ENCODE measurements at regions not wholly inside any gene's neighbourhood (a gene's known extent, or its start where the extent isn't known, plus 50 kb on each side); places are given as distances from the start of the nearest gene placed in this dataset.

DNA sequence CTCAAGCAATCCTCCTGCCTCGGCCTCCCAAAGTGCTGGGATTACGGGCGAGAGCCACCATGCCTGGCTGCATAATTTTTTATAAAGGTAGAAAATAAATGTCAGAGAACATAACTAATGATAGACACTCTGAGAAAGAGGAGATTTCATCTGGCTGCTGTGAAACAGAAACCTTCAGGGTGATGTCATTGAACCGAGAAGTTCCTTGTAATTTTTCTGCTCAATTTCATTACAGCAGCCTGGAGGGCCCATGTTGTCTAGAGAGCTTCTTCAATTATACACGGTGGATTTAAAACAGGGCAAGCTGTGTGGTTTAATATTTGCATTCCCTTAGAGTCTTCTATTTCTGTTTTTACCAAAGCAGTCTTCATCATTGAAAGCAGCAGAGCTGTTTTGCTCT lies 64.3 kb upstream of the MORC3 start:
- no peak for DNase-seq (ENCODE audit: extremely low spot score)
- H3K27ac ChIP-seq (replicated peaks in 1 of 4), result no peak overlapping the region
- peaks cover 4 to 7% (median 7%) of the 10 kb centered on the region in 4 donors for H3K4me1 ChIP-seq
- TF ChIP-seq, protein P1, sequence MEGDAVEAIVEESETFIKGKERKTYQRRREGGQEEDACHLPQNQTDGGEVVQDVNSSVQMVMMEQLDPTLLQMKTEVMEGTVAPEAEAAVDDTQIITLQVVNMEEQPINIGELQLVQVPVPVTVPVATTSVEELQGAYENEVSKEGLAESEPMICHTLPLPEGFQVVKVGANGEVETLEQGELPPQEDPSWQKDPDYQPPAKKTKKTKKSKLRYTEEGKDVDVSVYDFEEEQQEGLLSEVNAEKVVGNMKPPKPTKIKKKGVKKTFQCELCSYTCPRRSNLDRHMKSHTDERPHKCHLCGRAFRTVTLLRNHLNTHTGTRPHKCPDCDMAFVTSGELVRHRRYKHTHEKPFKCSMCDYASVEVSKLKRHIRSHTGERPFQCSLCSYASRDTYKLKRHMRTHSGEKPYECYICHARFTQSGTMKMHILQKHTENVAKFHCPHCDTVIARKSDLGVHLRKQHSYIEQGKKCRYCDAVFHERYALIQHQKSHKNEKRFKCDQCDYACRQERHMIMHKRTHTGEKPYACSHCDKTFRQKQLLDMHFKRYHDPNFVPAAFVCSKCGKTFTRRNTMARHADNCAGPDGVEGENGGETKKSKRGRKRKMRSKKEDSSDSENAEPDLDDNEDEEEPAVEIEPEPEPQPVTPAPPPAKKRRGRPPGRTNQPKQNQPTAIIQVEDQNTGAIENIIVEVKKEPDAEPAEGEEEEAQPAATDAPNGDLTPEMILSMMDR (IDR thresholded peaks at IDR 0.05), result no peak
- 94% methylated on average over 5 of the region's 5 CpGs for WGBS
- intact Hi-C loops (cut with DNase I), result no loop called here
- no peaks in the 10 kb centered on the region for H3K27me3 ChIP-seq
- H3K4me3 ChIP-seq, result no peak overlapping the region
- H3K36me3 ChIP-seq, result peaks cover 10 to 65% (median 45%) of the 10 kb centered on the region in 4 donors
- H3K9me3 ChIP-seq, result no peaks in the 10 kb centered on the region

DNA sequence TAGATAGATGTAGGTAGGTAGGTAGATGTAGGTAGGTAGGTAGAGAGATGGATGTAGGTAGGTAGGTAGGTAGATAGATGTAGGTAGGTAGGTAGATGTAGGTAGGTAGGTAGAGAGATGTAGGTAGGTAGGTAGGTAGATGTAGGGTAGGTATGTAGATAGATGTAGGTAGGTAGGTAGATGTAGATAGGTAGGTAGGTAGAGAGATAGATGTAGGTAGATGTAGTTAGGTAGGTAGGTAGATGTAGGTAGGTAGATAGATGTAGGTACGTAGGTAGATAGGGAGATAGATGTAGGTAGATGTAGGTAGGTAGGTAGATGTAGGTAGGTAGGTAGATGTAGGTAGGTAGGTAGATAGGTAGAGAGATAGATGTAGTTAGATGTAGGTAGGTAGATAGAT lies 62.3 kb upstream of the MORC3 start:
- intact Hi-C loops (cut with DNase I), result no loop called here
- Histone ChIP-seq H3K27ac (replicated peaks in 1 of 4) (no peak overlapping the region), H3K27me3 (no peaks in the 10 kb centered on the region), H3K36me3 (peaks cover 0 to 56% (median 37%) of the 10 kb centered on the region in 4 donors), H3K4me1 (peaks cover 4 to 11% (median 8%) of the 10 kb centered on the region in 4 donors), H3K4me3 (no peak overlapping the region), H3K9me3 (no peaks in the 10 kb centered on the region)
- WGBS, result 98% methylated on average over 1 of the region's 1 CpG
- TF ChIP-seq, protein P1 (IDR thresholded peaks at IDR 0.05), result no peak
- TF ChIP-seq EP300 (IDR thresholded peaks at IDR 0.05) (no peak), POLR2AphosphoS5 (IDR thresholded peaks at IDR 0.05) (no peak), POLR2A (IDR thresholded peaks at IDR 0.05; ENCODE audit: low read depth) (no peak)
- DNase-seq (ENCODE audit: extremely low spot score), result no peak

DNA sequence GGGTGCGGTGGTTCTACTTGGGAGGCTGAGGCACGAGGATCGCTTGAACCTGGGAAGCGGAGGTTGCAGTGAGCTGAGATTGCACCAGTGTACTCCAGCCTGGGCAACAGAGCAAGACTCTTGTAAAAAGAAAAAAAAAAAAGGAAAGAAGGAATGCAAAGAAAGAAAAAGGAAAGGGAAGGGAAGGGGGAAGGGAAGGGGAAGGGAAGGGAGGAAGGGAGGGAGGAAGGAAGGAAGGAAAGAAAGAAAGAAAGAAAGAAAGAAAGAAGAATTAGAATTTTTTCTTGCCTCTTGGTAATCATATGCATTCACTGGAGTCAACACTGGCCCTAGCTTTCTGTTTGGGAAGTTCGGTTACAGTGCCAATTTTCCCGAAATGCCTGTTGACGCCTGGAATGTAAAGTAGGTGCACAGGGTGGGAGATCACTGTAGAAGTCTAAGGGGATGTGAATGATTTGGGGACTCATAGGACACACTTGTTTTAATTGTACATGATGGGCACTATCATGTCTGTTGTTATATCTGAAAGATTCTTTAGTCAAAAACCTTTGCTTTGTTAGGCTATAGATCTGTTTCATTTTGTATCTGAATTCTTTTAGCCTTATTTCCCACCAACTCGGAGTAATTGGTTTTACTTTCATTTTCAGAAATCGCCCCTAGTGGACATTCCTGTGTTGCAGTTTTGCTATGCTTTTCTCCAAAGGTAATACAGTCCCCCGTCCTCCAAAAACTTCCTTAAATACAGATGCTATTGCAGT lies 59.8 kb upstream of the MORC3 start:
- H3K4me3 ChIP-seq, result peak overlapping the region; percentile 42 to 62 (median 58)
- H3K27me3 ChIP-seq, result no peaks in the 10 kb centered on the region
- peaks cover 4 to 11% (median 8%) of the 10 kb centered on the region in 4 donors for H3K4me1 ChIP-seq
- peaks cover 0 to 51% (median 26%) of the 10 kb centered on the region in 4 donors for H3K36me3 ChIP-seq
- no peak for DNase-seq (ENCODE audit: extremely low spot score)
- TF ChIP-seq POLR2AphosphoS5 (IDR thresholded peaks at IDR 0.05) (peak in 1 of 2 donors; percentile 10), EP300 (IDR thresholded peaks at IDR 0.05) (no peak)
- TF ChIP-seq, protein P1 (IDR thresholded peaks at IDR 0.05), result peak; percentile 71 to 82 (median 72)
- H3K9me3 ChIP-seq, result no peaks in the 10 kb centered on the region
- intact Hi-C loops (cut with DNase I), result loop anchor here (5.0 kb wide), 1 partner anchor 57 kb away; no protein-coding TSS in a partner anchor
- WGBS, result 41% methylated on average over 10 of the region's 10 CpGs
- H3K27ac ChIP-seq (replicated peaks in 1 of 4), result peak overlapping the region; percentile 72 to 77 (median 74)

DNA sequence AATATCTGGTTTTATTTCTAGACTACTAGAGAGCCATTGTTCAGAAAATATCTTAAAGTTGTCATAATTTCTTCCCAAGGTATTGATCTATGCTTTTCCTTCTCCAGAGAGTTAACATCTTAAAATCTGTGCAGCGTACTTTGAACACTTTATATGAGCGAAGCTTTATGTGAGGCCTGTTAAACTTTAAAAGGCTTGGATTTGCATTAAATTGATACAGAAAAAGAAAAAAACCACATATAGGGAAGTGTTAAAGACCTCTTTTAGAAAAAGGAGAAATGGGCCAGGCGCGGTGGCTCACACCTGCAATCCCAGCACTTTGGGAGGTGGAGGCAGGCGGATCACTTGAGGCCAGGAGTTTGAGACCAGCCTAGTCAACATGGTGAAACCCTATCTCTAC lies 59.2 kb upstream of the MORC3 start:
- 86% methylated on average over 5 of the region's 5 CpGs for WGBS
- no peak for DNase-seq (ENCODE audit: extremely low spot score)
- H3K9me3 ChIP-seq, result no peaks in the 10 kb centered on the region
- H3K4me1 ChIP-seq, result peaks cover 4 to 11% (median 8%) of the 10 kb centered on the region in 4 donors
- peaks cover 0 to 50% (median 25%) of the 10 kb centered on the region in 4 donors for H3K36me3 ChIP-seq
- no peaks in the 10 kb centered on the region for H3K27me3 ChIP-seq
- H3K4me3 ChIP-seq, result peak overlapping the region; percentile 42 to 62 (median 58)
- intact Hi-C loops (cut with DNase I), result loop anchor here (5.0 kb wide), 1 partner anchor 56 kb away; no protein-coding TSS in a partner anchor
- TF ChIP-seq POLR2AphosphoS5 (IDR thresholded peaks at IDR 0.05) (no peak), POLR2A (IDR thresholded peaks at IDR 0.05; ENCODE audit: low read depth) (no peak), EP300 (IDR thresholded peaks at IDR 0.05) (no peak)
- TF ChIP-seq, protein P1 (IDR thresholded peaks at IDR 0.05), result no peak
- peak overlapping the region; percentile 72 to 77 (median 74) for H3K27ac ChIP-seq (replicated peaks in 1 of 4)
